K562 (cell line): ENCODE measurements at regions not wholly inside any gene's neighbourhood (a gene's known extent, or its start where the extent isn't known, plus 50 kb on each side); places are given as distances from the start of the nearest gene placed in this dataset.

Experiments used
- ATAC-seq: fragments of 200-7000 bp; cut with Tn5 transposase; 3 replicates; pipeline ENCODE4 v1.9.1; 2020; ENCODE audit warnings: moderate library complexity
- BruUV-seq: library from RNA; stranded (reverse); fragments of 400-500 nt; replicated peaks from 2 replicates; lab custom pipeline; 2021; lab: Mats Ljungman, UMichigan
- CTCF ChIA-PET: fragments of 300-600 bp; formaldehyde crosslinking; extraction: SDS; loops from one replicate; lab custom pipeline; 2021; ENCODE audit warnings: low intra/inter-chr PET ratio; lab: Yijun Ruan, JAX
- POLR2A ChIA-PET: fragments of 300-600, 350-650 bp; sonication (Branson Sonifier 250); formaldehyde crosslinking; extraction: SDS; loops from one replicate; lab custom pipeline; 2021; ENCODE audit warnings: antibody characterized with exemption, inconsistent platforms; lab: Yijun Ruan, JAX
- DNase-seq, 4 experiments: peaks; one replicate each; pipeline versions ENCODE4 v3.0.0 to v3.0.0-alpha.2; 2011 to 2018; ENCODE audit warnings: low spot score in 3 of 4, mixed read lengths in 3 of 4; ENCODE audit errors: extremely low read depth in 1 of 4
- FAIRE-seq: peaks from 2 replicates; lab custom pipeline; 2011; peaks lifted over from hg19 to GRCh38; lab: Jason Lieb, UNC
- H2AFZ ChIP-seq: 2 replicates; pipeline ENCODE4 v1.6.0; 2011; ENCODE audit warnings: low read depth, low read length, control low read depth, inconsistent platforms
- H3K27ac ChIP-seq: fragments of 200-600 bp; 3 replicates; pipeline ENCODE4 v1.8.0; 2011; ENCODE audit warnings: low read depth, mild to moderate bottlenecking, control low read depth, inconsistent platforms, low read length, moderate library complexity, mixed read lengths; ENCODE audit errors: extremely low read depth
- H3K27me3 ChIP-seq, 2 experiments: fragments of 300-600 bp in 1 of 2; 2 replicates in 1 of 2; 3 replicates in 1 of 2; pipeline versions ENCODE4 v1.6.0 to v1.8.0; 2011; ENCODE audit warnings: inconsistent platforms in 2 of 2, low read length in 2 of 2, mild to moderate bottlenecking in 1 of 2, mixed read lengths in 1 of 2, moderate library complexity in 1 of 2; ENCODE audit not compliant: control insufficient read depth in 2 of 2, insufficient read depth in 2 of 2
- H3K36me3 ChIP-seq: fragments of 300-600 bp; 3 replicates; pipeline ENCODE4 v1.8.0; 2011; ENCODE audit warnings: mild to moderate bottlenecking, low read length, inconsistent platforms; ENCODE audit not compliant: control insufficient read depth, insufficient read depth
- H3K4me1 ChIP-seq, 2 experiments: fragments of 200-600 bp in 1 of 2; replicated peaks in 1 of 2; 2 replicates in 1 of 2; 3 replicates in 1 of 2; pipeline versions ENCODE4 v1.5.1 to v1.8.0; 2011; ENCODE audit warnings: inconsistent platforms in 2 of 2, low read length in 2 of 2, mild to moderate bottlenecking in 1 of 2, mixed read lengths in 1 of 2, moderate library complexity in 1 of 2; ENCODE audit not compliant: control insufficient read depth in 2 of 2, insufficient read depth in 2 of 2
- H3K4me2 ChIP-seq: 2 replicates; pipeline ENCODE4 v1.6.1; 2011; ENCODE audit warnings: low read length, control low read depth, inconsistent platforms, mixed read lengths; ENCODE audit not compliant: insufficient read depth
- H3K4me3 ChIP-seq: fragments of 200-600 bp; sonication (generic), shearing (Covaris generic); 2 replicates; pipeline ENCODE4 v1.5.1; 2016; ENCODE audit warnings: control low read depth, inconsistent platforms
- H3K79me2 ChIP-seq: fragments of 200-600 bp; 3 replicates; pipeline ENCODE4 v1.8.0; 2011; ENCODE audit warnings: low read length, inconsistent platforms; ENCODE audit not compliant: control insufficient read depth, insufficient read depth
- H3K9ac ChIP-seq, 2 experiments: 2 replicates each; pipeline versions ENCODE4 v1.6.0 to v1.6.1; 2011; ENCODE audit warnings: low read depth in 2 of 2, low read length in 2 of 2, control low read depth in 1 of 2, inconsistent platforms in 1 of 2, mild to moderate bottlenecking in 1 of 2, mixed read lengths in 1 of 2; ENCODE audit not compliant: insufficient read depth in 1 of 2
- H3K9me1 ChIP-seq: one replicate; pipeline ENCODE4 v1.6.0; 2011; ENCODE audit warnings: inconsistent platforms, mild to moderate bottlenecking, low read length, moderate library complexity; ENCODE audit not compliant: control insufficient read depth, insufficient read depth
- H3K9me3 ChIP-seq: replicated peaks from 2 replicates; pipeline ENCODE4 v1.5.1; 2011; ENCODE audit warnings: low read depth, low read length, inconsistent platforms; ENCODE audit not compliant: control insufficient read depth, insufficient read depth
- H4K20me1 ChIP-seq: replicated peaks from 2 replicates; pipeline ENCODE4 v1.6.1; 2011; ENCODE audit warnings: low read length, inconsistent platforms, mixed read lengths; ENCODE audit not compliant: control insufficient read depth, insufficient read depth
- BRF1 ChIP-seq: IDR thresholded peaks from 3 replicates; pipeline ENCODE4 v1.6.1; 2011; ENCODE audit warnings: borderline replicate concordance, mild to moderate bottlenecking; ENCODE audit not compliant: insufficient read length; ENCODE audit errors: extremely low read depth
- DNMT1 ChIP-seq: fragments of 450-650 bp; IDR thresholded peaks from 2 replicates; pipeline ENCODE4 v1.6.1; 2016; ENCODE audit warnings: antibody characterized with exemption, mild to moderate bottlenecking
- FOS ChIP-seq: IDR thresholded peaks from 3 replicates; pipeline ENCODE4 v1.6.1; 2011; ENCODE audit not compliant: insufficient read length; ENCODE audit errors: extremely low read depth
- GABPB2 ChIP-seq: fragments of 250-450 bp; sonication (Bioruptor Pico); conservative IDR thresholded peaks from 2 replicates; pipeline ENCODE4 v1.5.1; 2021; ENCODE audit warnings: mild to moderate bottlenecking
- GTF2A2 ChIP-seq: IDR thresholded peaks from 2 replicates; pipeline ENCODE4 v1.6.1; 2016; ENCODE audit warnings: mild to moderate bottlenecking, missing genetic modification characterization, missing compliant biosample characterization
- HDAC2 ChIP-seq: fragments of 450-650 bp; IDR thresholded peaks from 2 replicates; pipeline ENCODE4 v1.6.1; 2016; ENCODE audit warnings: mild to moderate bottlenecking
- KAT2B ChIP-seq: IDR thresholded peaks from one replicate; pipeline ENCODE4 v1.6.1; 2012; ENCODE audit warnings: low read depth, mild to moderate bottlenecking, control low read depth, inconsistent platforms, low read length, moderate library complexity
- KHSRP ChIP-seq: fragments of 450-650 bp; IDR thresholded peaks from 2 replicates; pipeline ENCODE4 v1.6.1; 2017
- KLF1 ChIP-seq: fragments of 450-650 bp; IDR thresholded peaks from 2 replicates; pipeline ENCODE4 v1.6.1; 2016; ENCODE audit warnings: missing genetic modification characterization, missing compliant biosample characterization
- LEF1 ChIP-seq: fragments of 450-650 bp; IDR thresholded peaks from 2 replicates; pipeline ENCODE4 v1.6.1; 2016; ENCODE audit warnings: mild to moderate bottlenecking
- SP2 ChIP-seq: IDR thresholded peaks from 2 replicates; pipeline ENCODE4 v1.6.1; 2011; ENCODE audit warnings: mild to moderate bottlenecking, low read depth, low read length, moderate library complexity; ENCODE audit not compliant: poor library complexity, severe bottlenecking; ENCODE audit errors: extremely low read depth
- TAF9B ChIP-seq: fragments of 450-650 bp; IDR thresholded peaks from 2 replicates; pipeline ENCODE4 v1.6.1; 2018; ENCODE audit warnings: mild to moderate bottlenecking; ENCODE audit not compliant: partially characterized antibody
- TBL1XR1 ChIP-seq, 2 experiments: IDR thresholded peaks; 2 replicates each; pipeline ENCODE4 v1.6.1; 2012; ENCODE audit warnings: improper control_type of control experiment in 2 of 2, low read length in 2 of 2, mild to moderate bottlenecking in 1 of 2
- TCFL5 ChIP-seq: fragments of 250-450 bp; sonication (Bioruptor Pico); conservative IDR thresholded peaks from 2 replicates; pipeline ENCODE4 v1.6.1; 2021; ENCODE audit warnings: mild to moderate bottlenecking, moderate library complexity, matching md5 sums
- ZBTB8A ChIP-seq: fragments of 450-650 bp; IDR thresholded peaks from 2 replicates; pipeline ENCODE4 v1.6.1; 2018; ENCODE audit warnings: mild to moderate bottlenecking, moderate library complexity; ENCODE audit not compliant: partially characterized antibody
- ZNF384 ChIP-seq: IDR thresholded peaks from 2 replicates; pipeline ENCODE4 v1.6.1; 2012; ENCODE audit warnings: low read depth, low read length, improper control_type of control experiment
- ZNF830 ChIP-seq: fragments of 250-450 bp; sonication (Bioruptor Pico); IDR thresholded peaks from 2 replicates; pipeline ENCODE4 v1.5.0; 2021; ENCODE audit warnings: mild to moderate bottlenecking
- WGBS: fragments of 100-300 bp; shearing (Covaris generic); methylation state at CpG from one replicate; pipeline ENCODE4 v1.1.6; 2016; ENCODE audit warnings: low coverage, mixed read lengths; ENCODE audit not compliant: insufficient coverage; ENCODE audit errors: missing lambda C conversion rate; 5-methylcytosine and 5-hydroxymethylcytosine counted together
- in situ Hi-C: fragments of 300-500 bp; cut with MboI; formaldehyde crosslinking; loops from 4 replicates; pipeline ENCODE4 v1.15.0; 2018; ENCODE audit warnings: inconsistent platforms, mixed read lengths
- intact Hi-C: fragments of 100-400 bp; cut with micrococcal nuclease; formaldehyde crosslinking; loops from 2 replicates; pipeline ENCODE4 v1.14.2; 2022
- TF ChIP-seq, protein P1 (sequence below): sonication (generic); formaldehyde crosslinking; IDR thresholded peaks from 2 replicates; pipeline ENCODE4 v1.8.1; 2023; ENCODE audit warnings: mild to moderate bottlenecking, missing genetic modification reagents

DNA sequence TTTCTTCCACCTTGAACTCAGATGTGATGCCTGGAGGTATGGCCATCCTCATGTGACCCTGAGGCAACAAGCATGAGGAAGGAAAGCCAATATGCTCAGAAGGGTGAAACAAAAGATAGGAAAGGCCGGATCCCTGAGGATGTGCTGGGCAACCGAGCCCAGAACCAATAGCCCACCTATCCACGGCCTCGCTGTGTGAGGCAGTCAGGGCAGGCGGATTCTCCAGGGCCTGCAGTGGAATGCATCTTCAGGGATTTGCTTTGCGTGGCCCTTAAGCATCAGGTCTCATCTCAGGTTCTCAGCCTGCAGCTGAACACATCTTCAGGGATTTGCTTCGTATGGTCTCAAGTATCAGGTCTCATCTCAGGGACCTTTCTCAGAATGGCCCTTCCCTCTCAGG is 139.8 kb downstream of the ANKRD60 start:
- TF ChIP-seq SP2 (no peak), TCFL5 (no peak), FOS (no peak), ZNF830 (CRISPR knock-in tag) (no peak), TAF9B (no peak), ZBTB8A (no peak), DNMT1 (no peak), GTF2A2 (tag) (no peak), BRF1 (no peak), KHSRP (no peak), KAT2B (no peak), LEF1 (no peak), ZNF384 (no peak), KLF1 (tag) (no peak), TBL1XR1 (IDR thresholded peaks at IDR 0.05; ENCODE audit: low read length in 2 of 2) (no peak), GABPB2 (CRISPR knock-in tag) (no peak), HDAC2 (no peak)
- TF ChIP-seq, protein P1, sequence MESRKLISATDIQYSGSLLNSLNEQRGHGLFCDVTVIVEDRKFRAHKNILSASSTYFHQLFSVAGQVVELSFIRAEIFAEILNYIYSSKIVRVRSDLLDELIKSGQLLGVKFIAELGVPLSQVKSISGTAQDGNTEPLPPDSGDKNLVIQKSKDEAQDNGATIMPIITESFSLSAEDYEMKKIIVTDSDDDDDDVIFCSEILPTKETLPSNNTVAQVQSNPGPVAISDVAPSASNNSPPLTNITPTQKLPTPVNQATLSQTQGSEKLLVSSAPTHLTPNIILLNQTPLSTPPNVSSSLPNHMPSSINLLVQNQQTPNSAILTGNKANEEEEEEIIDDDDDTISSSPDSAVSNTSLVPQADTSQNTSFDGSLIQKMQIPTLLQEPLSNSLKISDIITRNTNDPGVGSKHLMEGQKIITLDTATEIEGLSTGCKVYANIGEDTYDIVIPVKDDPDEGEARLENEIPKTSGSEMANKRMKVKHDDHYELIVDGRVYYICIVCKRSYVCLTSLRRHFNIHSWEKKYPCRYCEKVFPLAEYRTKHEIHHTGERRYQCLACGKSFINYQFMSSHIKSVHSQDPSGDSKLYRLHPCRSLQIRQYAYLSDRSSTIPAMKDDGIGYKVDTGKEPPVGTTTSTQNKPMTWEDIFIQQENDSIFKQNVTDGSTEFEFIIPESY (CRISPR knock-in tag), result no peak
- no peak overlapping the region for H3K9ac ChIP-seq
- H2AFZ ChIP-seq, result no peak overlapping the region
- no peaks in the 10 kb centered on the region for H3K36me3 ChIP-seq
- intact Hi-C loops, result loop anchor here (5.0 kb wide), 1 partner anchor 94 kb away; no protein-coding TSS in a partner anchor
- H3K4me2 ChIP-seq, result no peak overlapping the region
- no peak overlapping the region for H3K27ac ChIP-seq
- BruUV-seq, result no TSS peak
- ChIA-PET CTCF (no interaction called here), POLR2A (interaction anchor here (0.6 kb wide), 1 partner anchor 1170 kb away, joined by 3 read pairs; no protein-coding TSS in a partner anchor)
- no peak overlapping the region for H3K4me3 ChIP-seq
- H3K4me1 ChIP-seq, result no peaks in the 10 kb centered on the region
- no peaks in the 10 kb centered on the region for H3K9me3 ChIP-seq
- WGBS, result 0% methylated on average over 7 of the region's 7 CpGs
- DNase-seq (no peak), ATAC-seq (no peak), FAIRE-seq (no peak)
- peaks cover 8 to 34% of the 10 kb centered on the region in 2 experiments; a peak in 3 of 5 replicates for H3K27me3 ChIP-seq
- no peaks in the 10 kb centered on the region for H3K79me2 ChIP-seq
- no peaks in the 10 kb centered on the region for H3K9me1 ChIP-seq
- in situ Hi-C loops, result no loop called here
- H4K20me1 ChIP-seq, result no peaks in the 10 kb centered on the region; the same call in 1 of the 2 replicates
